ENCODE measurements at regions not wholly inside any gene's neighbourhood (a gene's known extent, or its start where the extent isn't known, plus 50 kb on each side); places are given as distances from the start of the nearest gene placed in this dataset.

GRCh38 chr14:87698481-87698880 is 294.5 kb downstream of the GALC start:
- no peaks in the 10 kb centered on the region for H3K27me3 ChIP-seq (replicated peaks; ENCODE audit: insufficient read depth, low read length)
- no peak for TF ChIP-seq EZH2 (optimal IDR thresholded peaks at IDR 0.05; ENCODE audit: low read depth, low read length)
- TF ChIP-seq EZH2phosphoT487 (IDR thresholded peaks at IDR 0.05; ENCODE audit: low read length), result no peak
- TF ChIP-seq CTCF (IDR thresholded peaks at IDR 0.05; ENCODE audit: low read length), result no peak
- H3K9me2 ChIP-seq (replicated peaks; ENCODE audit: insufficient read depth, low read length), result no peaks in the 10 kb centered on the region
- no peaks in the 10 kb centered on the region for H3K79me2 ChIP-seq (ENCODE audit: low read length)
- no peaks in the 10 kb centered on the region for H3F3A ChIP-seq (ENCODE audit: insufficient read depth, low read length)
- H3K36me3 ChIP-seq (replicated peaks; ENCODE audit: insufficient read depth, low read length), result no peaks in the 10 kb centered on the region
- H3K4me1 ChIP-seq (ENCODE audit: low read length), result no peaks in the 10 kb centered on the region
- no peak for DNase-seq
- H4K20me1 ChIP-seq (ENCODE audit: insufficient read depth, low read length), result no peaks in the 10 kb centered on the region
- no peak overlapping the region for H3K9ac ChIP-seq (ENCODE audit: low read length)
- no peak overlapping the region for H3K4me2 ChIP-seq (ENCODE audit: low read depth, low read length)
- H3K9me3 ChIP-seq (replicated peaks; ENCODE audit: insufficient read depth, low read length), result no peaks in the 10 kb centered on the region
- no peak overlapping the region for H3K4me3 ChIP-seq (ENCODE audit: low read length)
- H2AFZ ChIP-seq (ENCODE audit: low read length), result no peak overlapping the region
- no peak overlapping the region for H3K27ac ChIP-seq (ENCODE audit: low read length)

GRCh38 chr14:87696485-87696884 is 296.5 kb downstream of the GALC start:
- H3K79me2 ChIP-seq (ENCODE audit: low read length), result no peaks in the 10 kb centered on the region
- H2AFZ ChIP-seq (ENCODE audit: low read length), result no peak overlapping the region
- no peak for TF ChIP-seq EZH2phosphoT487 (IDR thresholded peaks at IDR 0.05; ENCODE audit: low read length)
- no peak for TF ChIP-seq EZH2 (optimal IDR thresholded peaks at IDR 0.05; ENCODE audit: low read depth, low read length)
- no peak for TF ChIP-seq CTCF (IDR thresholded peaks at IDR 0.05; ENCODE audit: low read length)
- H3K36me3 ChIP-seq (replicated peaks; ENCODE audit: insufficient read depth, low read length), result no peaks in the 10 kb centered on the region
- no peak overlapping the region for H3K4me3 ChIP-seq (ENCODE audit: low read length)
- H3F3A ChIP-seq (ENCODE audit: insufficient read depth, low read length), result no peaks in the 10 kb centered on the region
- H3K4me2 ChIP-seq (ENCODE audit: low read depth, low read length), result no peak overlapping the region
- no peak overlapping the region for H3K27ac ChIP-seq (ENCODE audit: low read length)
- no peaks in the 10 kb centered on the region for H3K4me1 ChIP-seq (ENCODE audit: low read length)
- H4K20me1 ChIP-seq (ENCODE audit: insufficient read depth, low read length), result no peaks in the 10 kb centered on the region
- H3K9ac ChIP-seq (ENCODE audit: low read length), result no peak overlapping the region
- no peaks in the 10 kb centered on the region for H3K27me3 ChIP-seq (replicated peaks; ENCODE audit: insufficient read depth, low read length)
- H3K9me3 ChIP-seq (replicated peaks; ENCODE audit: insufficient read depth, low read length), result no peaks in the 10 kb centered on the region
- DNase-seq, result no peak
- no peaks in the 10 kb centered on the region for H3K9me2 ChIP-seq (replicated peaks; ENCODE audit: insufficient read depth, low read length)

- no peak overlapping the region for H3K4me3 ChIP-seq (ENCODE audit: low read length)
- no peak overlapping the region for H3K9ac ChIP-seq (ENCODE audit: low read length)
- no peaks in the 10 kb centered on the region for H3K27me3 ChIP-seq (replicated peaks; ENCODE audit: insufficient read depth, low read length)
- H4K20me1 ChIP-seq (ENCODE audit: insufficient read depth, low read length), result no peaks in the 10 kb centered on the region
- no peaks in the 10 kb centered on the region for H3K36me3 ChIP-seq (replicated peaks; ENCODE audit: insufficient read depth, low read length)
- no peak overlapping the region for H2AFZ ChIP-seq (ENCODE audit: low read length)
- no peak for TF ChIP-seq EZH2 (optimal IDR thresholded peaks at IDR 0.05; ENCODE audit: low read depth, low read length)
- no peak for TF ChIP-seq EZH2phosphoT487 (IDR thresholded peaks at IDR 0.05; ENCODE audit: low read length)
- no peak for TF ChIP-seq CTCF (IDR thresholded peaks at IDR 0.05; ENCODE audit: low read length)
- H3K4me1 ChIP-seq (ENCODE audit: low read length), result no peaks in the 10 kb centered on the region
- DNase-seq, result no peak
- H3K27ac ChIP-seq (ENCODE audit: low read length), result no peak overlapping the region
- no peaks in the 10 kb centered on the region for H3K9me2 ChIP-seq (replicated peaks; ENCODE audit: insufficient read depth, low read length)
- no peaks in the 10 kb centered on the region for H3F3A ChIP-seq (ENCODE audit: insufficient read depth, low read length)
- no peak overlapping the region for H3K4me2 ChIP-seq (ENCODE audit: low read depth, low read length)
- H3K79me2 ChIP-seq (ENCODE audit: low read length), result no peaks in the 10 kb centered on the region
- H3K9me3 ChIP-seq (replicated peaks; ENCODE audit: insufficient read depth, low read length), result no peaks in the 10 kb centered on the region
These were observed 301.7 kb downstream of the GALC start for GRCh38 chr14:87691042-87691881.
